ENCODE measurements at regions not wholly inside any gene's neighbourhood (a gene's known extent, or its start where the extent isn't known, plus 50 kb on each side); places are given as distances from the start of the nearest gene placed in this dataset.

- in situ Hi-C loops (cut with HindIII; ENCODE audit: low pct_unique_long_range_greater_than_20kb, low sequenced_read_pairs): no loop called here
- DNase-seq (ENCODE audit: low read depth): no peak
These were observed 205.9 kb upstream of the GBE1 start for GRCh38 chr3:81967393-81967792.

- in situ Hi-C loops (cut with HindIII; ENCODE audit: low pct_unique_long_range_greater_than_20kb, low sequenced_read_pairs): no loop called here
- no peak for DNase-seq (ENCODE audit: low read depth)
These were observed 204.3 kb upstream of the GBE1 start for GRCh38 chr3:81965696-81966095.

- in situ Hi-C loops (cut with HindIII; ENCODE audit: low pct_unique_long_range_greater_than_20kb, low sequenced_read_pairs): no loop called here
- DNase-seq (ENCODE audit: low read depth): no peak
These were observed 201.0 kb upstream of the GBE1 start for GRCh38 chr3:81962396-81962795.

GRCh38 chr3:81958972-81959640 is 197.7 kb upstream of the GBE1 start:
- in situ Hi-C loops (cut with HindIII; ENCODE audit: low pct_unique_long_range_greater_than_20kb, low sequenced_read_pairs): no loop called here
- no peak for DNase-seq (ENCODE audit: low read depth)

- in situ Hi-C loops (cut with HindIII; ENCODE audit: low pct_unique_long_range_greater_than_20kb, low sequenced_read_pairs): no loop called here
- no peak for DNase-seq (ENCODE audit: low read depth)
These were observed 194.4 kb upstream of the GBE1 start for GRCh38 chr3:81955878-81956277.

GRCh38 chr3:81953111-81953510 is 191.7 kb upstream of the GBE1 start:
- in situ Hi-C loops (cut with HindIII; ENCODE audit: low pct_unique_long_range_greater_than_20kb, low sequenced_read_pairs): no loop called here
- no peak for DNase-seq (ENCODE audit: low read depth)

- DNase-seq (ENCODE audit: low read depth): no peak
- in situ Hi-C loops (cut with HindIII; ENCODE audit: low pct_unique_long_range_greater_than_20kb, low sequenced_read_pairs): no loop called here
These were observed 190.7 kb upstream of the GBE1 start for GRCh38 chr3:81952141-81952540.

- in situ Hi-C loops (cut with HindIII; ENCODE audit: low pct_unique_long_range_greater_than_20kb, low sequenced_read_pairs): no loop called here
- no peak for DNase-seq (ENCODE audit: low read depth)
These were observed 190.2 kb upstream of the GBE1 start for GRCh38 chr3:81951636-81952035.

- in situ Hi-C loops (cut with HindIII; ENCODE audit: low pct_unique_long_range_greater_than_20kb, low sequenced_read_pairs): no loop called here
- DNase-seq (ENCODE audit: low read depth): no peak
These were observed 189.7 kb upstream of the GBE1 start for GRCh38 chr3:81951106-81951505.

- DNase-seq (ENCODE audit: low read depth): peak; percentile 13
- in situ Hi-C loops (cut with HindIII; ENCODE audit: low pct_unique_long_range_greater_than_20kb, low sequenced_read_pairs): no loop called here
These were observed 185.9 kb upstream of the GBE1 start for GRCh38 chr3:81947359-81947758.

GRCh38 chr3:81938681-81939080 is 177.2 kb upstream of the GBE1 start:
- in situ Hi-C loops (cut with HindIII; ENCODE audit: low pct_unique_long_range_greater_than_20kb, low sequenced_read_pairs): no loop called here
- no peak for DNase-seq (ENCODE audit: low read depth)

GRCh38 chr3:81936817-81937216 is 175.4 kb upstream of the GBE1 start:
- in situ Hi-C loops (cut with HindIII; ENCODE audit: low pct_unique_long_range_greater_than_20kb, low sequenced_read_pairs): no loop called here
- no peak for DNase-seq (ENCODE audit: low read depth)

- no peak for DNase-seq (ENCODE audit: low read depth)
- in situ Hi-C loops (cut with HindIII; ENCODE audit: low pct_unique_long_range_greater_than_20kb, low sequenced_read_pairs): no loop called here
These were observed 171.2 kb upstream of the GBE1 start for GRCh38 chr3:81932681-81933080.

- in situ Hi-C loops (cut with HindIII; ENCODE audit: low pct_unique_long_range_greater_than_20kb, low sequenced_read_pairs): no loop called here
- DNase-seq (ENCODE audit: low read depth): no peak
These were observed 170.1 kb upstream of the GBE1 start for GRCh38 chr3:81931265-81932251.

- DNase-seq (ENCODE audit: low read depth): no peak
- in situ Hi-C loops (cut with HindIII; ENCODE audit: low pct_unique_long_range_greater_than_20kb, low sequenced_read_pairs): no loop called here
These were observed 168.3 kb upstream of the GBE1 start for GRCh38 chr3:81929697-81930096.

GRCh38 chr3:81927811-81928210 is 166.4 kb upstream of the GBE1 start:
- in situ Hi-C loops (cut with HindIII; ENCODE audit: low pct_unique_long_range_greater_than_20kb, low sequenced_read_pairs): no loop called here
- no peak for DNase-seq (ENCODE audit: low read depth)

- DNase-seq (ENCODE audit: low read depth): no peak
- in situ Hi-C loops (cut with HindIII; ENCODE audit: low pct_unique_long_range_greater_than_20kb, low sequenced_read_pairs): no loop called here
These were observed 163.9 kb upstream of the GBE1 start for GRCh38 chr3:81925385-81925784.

- in situ Hi-C loops (cut with HindIII; ENCODE audit: low pct_unique_long_range_greater_than_20kb, low sequenced_read_pairs): no loop called here
These were observed 161.6 kb upstream of the GBE1 start for GRCh38 chr3:81923038-81923437.

GRCh38 chr3:81922404-81922803 is 161.0 kb upstream of the GBE1 start:
- no peak for DNase-seq (ENCODE audit: low read depth)
- in situ Hi-C loops (cut with HindIII; ENCODE audit: low pct_unique_long_range_greater_than_20kb, low sequenced_read_pairs): no loop called here

More at GRCh38 chr3:81923038-81923437, 161.6 kb upstream of the GBE1 start:
- no peak for DNase-seq (ENCODE audit: low read depth)
